ENCODE measurements at regions not wholly inside any gene's neighbourhood (a gene's known extent, or its start where the extent isn't known, plus 50 kb on each side); places are given as distances from the start of the nearest gene placed in this dataset.
"Not testable (repeated sequence)": the region's sequence is repeated elsewhere in the genome, so short reads cannot be mapped to it uniquely, and the experiment has no call there.

DNA sequence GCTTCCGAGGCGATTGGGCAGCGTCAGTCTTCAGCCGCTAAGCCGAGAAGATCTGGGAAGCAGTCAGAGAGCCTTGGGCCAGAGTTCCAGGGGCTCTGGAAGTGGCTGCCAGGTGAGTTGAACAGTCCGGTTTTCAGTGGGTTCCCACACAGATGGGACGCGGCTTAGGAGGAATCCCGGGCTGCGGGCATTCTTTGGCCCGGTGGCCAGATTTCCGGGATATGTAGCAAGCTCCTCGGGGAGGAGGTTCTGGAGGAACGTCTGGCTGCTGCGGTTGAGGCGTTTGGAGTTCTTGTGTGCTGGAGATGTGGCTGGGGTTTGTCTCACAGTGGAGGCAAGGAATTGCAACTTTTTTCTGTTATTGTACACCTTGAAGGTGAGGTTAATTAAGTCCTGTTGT, 182.6 kb downstream of the CD83 start:
- not testable (repeated sequence) for DNase-seq

GRCh38 chr6:14300721-14301120, 183.1 kb downstream of the CD83 start:
- not testable (repeated sequence) for DNase-seq

GRCh38 chr6:14301477-14301876, 183.9 kb downstream of the CD83 start:
- DNase-seq, result not testable (repeated sequence)

DNA sequence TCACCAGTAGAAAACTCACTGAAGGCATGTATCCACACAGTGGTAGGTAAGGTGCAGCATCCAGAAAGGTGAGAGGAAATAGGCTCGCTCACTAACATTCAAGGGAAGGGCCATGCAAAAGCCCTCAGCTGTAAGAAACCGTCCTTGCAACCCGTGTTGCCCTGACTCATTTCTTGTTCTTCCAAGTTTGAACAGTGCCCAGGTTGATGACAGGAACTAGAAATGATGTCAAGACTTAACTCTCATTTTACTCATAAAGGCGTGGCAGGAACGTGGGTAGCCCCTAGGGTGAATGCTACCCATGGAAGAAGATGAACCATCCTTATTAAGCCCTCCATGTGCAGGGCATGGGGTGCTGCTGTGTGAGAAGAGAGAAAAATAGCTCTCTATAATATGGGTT, 187.6 kb downstream of the CD83 start:
- DNase-seq, result no peak

- DNase-seq, result no peak
Observed at GRCh38 chr6:14305624-14306023, 188.1 kb downstream of the CD83 start.

GRCh38 chr6:14306151-14306906, 188.8 kb downstream of the CD83 start:
- no peak for DNase-seq

- no peak for DNase-seq
Observed at GRCh38 chr6:14309516-14309915, 191.9 kb downstream of the CD83 start.

DNA sequence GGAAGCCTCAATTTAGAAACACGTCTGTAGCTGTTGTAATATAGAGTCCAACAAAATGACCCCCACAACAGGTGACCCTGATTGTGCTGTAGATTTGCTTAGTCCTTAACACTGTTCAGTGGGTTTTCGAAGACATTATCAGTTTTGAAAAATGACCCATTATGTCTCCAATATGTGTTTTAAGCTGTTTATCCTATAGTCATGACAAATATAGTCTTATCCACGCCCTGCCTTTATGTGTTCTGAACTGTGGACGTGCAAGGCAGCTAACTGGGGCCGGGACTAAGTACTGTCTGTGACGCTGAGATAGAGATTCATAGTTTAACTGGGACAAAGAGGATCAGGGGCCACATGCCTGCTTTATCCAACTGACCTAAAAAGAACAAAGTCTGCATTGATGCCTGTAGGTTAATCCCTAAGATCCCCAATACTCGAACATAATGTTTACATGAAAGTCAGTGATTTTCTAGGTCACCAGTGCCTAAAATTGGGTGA, 192.4 kb downstream of the CD83 start:
- no peak for DNase-seq

GRCh38 chr6:14310960-14311359, 193.4 kb downstream of the CD83 start:
- DNase-seq, result no peak

- no peak for DNase-seq
Observed at GRCh38 chr6:14312587-14312986, 195.0 kb downstream of the CD83 start.

DNA sequence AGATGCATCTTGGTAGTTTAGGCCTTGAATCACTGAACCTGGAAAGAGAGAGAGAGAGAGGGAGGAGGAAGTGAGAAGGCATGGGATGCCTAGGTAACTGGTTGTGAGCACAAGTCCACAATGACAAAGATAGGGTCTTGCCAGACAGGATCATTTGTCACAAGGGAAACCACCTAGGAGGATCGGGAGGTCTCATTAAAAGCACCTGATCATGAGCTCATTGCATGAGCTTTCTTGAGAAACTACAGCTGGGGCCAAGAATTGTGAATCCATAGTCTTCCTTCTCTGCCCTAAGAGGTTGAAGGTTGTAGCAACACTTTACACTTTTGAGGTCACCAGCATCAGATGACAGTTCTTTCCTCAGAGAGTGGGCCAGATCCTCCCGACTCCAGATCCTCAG, 195.7 kb downstream of the CD83 start:
- no peak for DNase-seq

GRCh38 chr6:14315353-14315752, 197.8 kb downstream of the CD83 start:
- DNase-seq, result no peak

- DNase-seq, result no peak
Observed at GRCh38 chr6:14316651-14317386, 199.2 kb downstream of the CD83 start.

DNA sequence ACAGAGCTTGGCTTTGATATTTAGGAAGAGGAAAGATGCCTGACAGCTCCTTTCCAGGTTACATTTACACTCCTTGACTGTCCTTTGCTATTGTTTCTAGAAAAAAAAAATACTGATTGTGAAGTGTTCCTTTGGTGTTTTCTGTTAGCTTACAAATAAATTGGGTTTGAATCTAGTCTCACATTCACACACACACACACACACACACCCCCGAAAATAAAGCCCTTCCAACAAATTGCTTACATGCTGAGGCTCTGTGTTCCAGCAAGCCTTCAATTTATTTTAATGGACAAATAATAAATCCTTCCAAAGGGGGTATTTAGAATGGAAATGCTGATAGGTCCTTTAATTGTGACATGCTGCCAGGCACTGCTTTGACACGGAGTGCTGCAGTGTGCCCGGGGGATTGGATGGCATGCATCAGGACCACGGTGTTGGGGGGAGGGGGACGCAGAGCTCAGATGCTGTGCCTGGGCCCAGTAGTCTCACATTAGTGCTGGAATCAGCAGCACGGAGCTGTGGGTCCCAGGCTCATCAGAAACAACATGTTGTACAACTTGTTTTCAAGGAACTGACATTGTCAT, 199.9 kb downstream of the CD83 start:
- DNase-seq, result no peak

- DNase-seq, result no peak
Observed at GRCh38 chr6:14320332-14320731, 202.8 kb downstream of the CD83 start.

GRCh38 chr6:14321992-14322772, 204.6 kb downstream of the CD83 start:
- no peak for DNase-seq

GRCh38 chr6:14322841-14323240, 205.3 kb downstream of the CD83 start:
- DNase-seq, result no peak

DNA sequence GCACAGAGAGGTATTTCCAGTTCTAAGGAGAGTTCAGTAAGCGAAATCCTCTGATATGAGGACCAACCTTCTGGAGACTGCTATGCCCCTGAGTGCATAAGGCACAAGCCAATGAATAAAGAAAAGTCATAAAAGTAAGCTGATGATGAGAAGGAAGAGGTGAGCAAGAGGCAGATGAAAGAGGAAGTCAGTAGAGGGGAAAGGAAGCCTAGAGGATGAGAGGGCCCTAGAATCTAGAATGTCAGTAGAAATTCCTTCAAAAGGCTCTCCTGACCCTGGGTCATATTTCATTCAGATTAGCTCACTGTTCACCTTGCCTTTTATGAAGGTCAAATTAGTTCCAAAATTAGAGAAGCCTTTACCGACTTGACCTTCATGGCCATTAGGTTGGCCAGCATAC, 209.2 kb downstream of the CD83 start:
- DNase-seq, result no peak

DNA sequence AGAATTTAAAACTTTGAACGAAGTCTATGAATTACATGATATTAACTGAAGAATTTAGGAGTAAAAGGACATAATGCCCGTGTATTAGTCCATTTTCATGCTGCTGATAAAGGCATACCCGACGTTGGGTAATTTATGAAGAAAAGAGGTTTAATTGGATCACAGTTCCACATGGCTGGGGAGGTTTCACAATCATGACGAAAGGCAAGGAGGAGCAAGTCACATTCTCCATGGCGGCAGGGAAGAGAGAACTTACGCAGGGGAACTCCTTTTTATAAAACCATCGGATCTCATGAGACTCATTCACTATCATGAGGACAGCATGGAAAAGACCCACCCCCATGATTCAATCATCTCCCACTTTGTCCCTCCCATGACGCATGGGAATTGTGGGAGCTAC, 210.6 kb downstream of the CD83 start:
- DNase-seq, result no peak

DNA sequence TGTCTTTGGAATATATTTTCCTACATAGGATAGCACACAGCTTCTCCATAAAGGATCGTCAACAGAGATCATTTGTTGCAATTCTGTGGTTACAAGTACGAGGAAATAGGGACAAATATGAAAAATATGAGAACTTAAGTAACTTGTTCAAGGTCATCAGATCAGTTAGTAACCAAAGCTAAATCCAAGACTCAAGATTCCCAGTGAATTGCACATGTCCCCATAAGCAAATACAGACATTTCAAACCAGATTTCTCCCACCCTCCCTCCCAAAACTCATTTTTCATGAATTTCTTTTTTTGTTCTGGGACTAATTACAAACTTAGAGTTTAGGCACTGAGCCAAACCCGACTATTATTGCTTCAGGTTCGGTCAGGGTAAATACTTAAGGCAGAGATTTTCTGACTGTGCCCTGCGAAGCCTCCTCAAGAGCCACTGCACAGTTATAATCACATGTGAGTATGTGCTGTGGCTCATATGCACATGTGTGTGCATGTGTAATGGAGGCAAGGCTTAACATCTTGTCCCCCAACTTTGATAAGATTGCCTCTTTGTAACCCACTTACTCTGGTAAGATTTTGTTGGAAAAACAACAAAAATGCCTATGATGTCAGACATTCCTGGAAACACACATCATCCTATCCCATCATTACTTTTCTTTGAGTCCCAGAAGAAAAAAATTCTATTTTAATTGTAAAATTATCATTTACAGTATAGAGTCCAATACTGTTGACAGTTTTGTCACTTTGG, 216.2 kb downstream of the CD83 start:
- no peak for DNase-seq

GRCh38 chr6:14335071-14335470, 217.5 kb downstream of the CD83 start:
- DNase-seq, result no peak

DNA sequence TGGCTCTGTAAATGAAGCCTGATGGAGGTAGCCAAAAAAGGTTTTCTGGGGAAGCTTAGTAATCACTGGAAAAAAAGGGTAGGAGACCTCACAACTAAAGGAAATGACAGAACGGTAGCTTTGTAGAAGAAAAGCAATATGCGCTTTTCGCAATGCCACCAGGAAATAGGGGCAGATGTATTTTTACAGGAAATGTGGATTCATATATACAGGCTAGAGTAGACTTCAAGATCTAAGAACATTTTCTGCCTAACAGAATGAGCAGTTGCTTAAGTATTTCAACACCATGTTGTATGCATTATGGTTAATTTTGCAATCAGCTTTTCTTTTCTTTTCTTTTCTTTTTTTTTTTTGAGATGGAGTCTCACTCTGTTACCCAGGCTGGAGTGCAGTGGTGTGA, 219.6 kb downstream of the CD83 start:
- DNase-seq, result no peak
